HCT116 (cell line): ENCODE measurements at regions not wholly inside any gene's neighbourhood (a gene's known extent, or its start where the extent isn't known, plus 50 kb on each side); places are given as distances from the start of the nearest gene placed in this dataset.

ENCODE experiments used
- EZH2 ChIP-seq: fragments of 200-600 bp; sonication (generic); IDR thresholded peaks from 2 replicates; pipeline ENCODE4 v1.6.1; 2017; ENCODE audit warnings: antibody characterized with exemption, mixed run types
- EZH2phosphoT487 ChIP-seq: fragments of 200-600 bp; IDR thresholded peaks from 2 replicates; pipeline ENCODE4 v1.6.1; 2018; ENCODE audit warnings: antibody characterized with exemption, borderline replicate concordance
- JUND ChIP-seq: IDR thresholded peaks from 2 replicates; pipeline ENCODE4 v1.6.1; 2012
- MAX ChIP-seq: IDR thresholded peaks from 2 replicates; pipeline ENCODE4 v1.6.1; 2012
- POLR2AphosphoS5 ChIP-seq: IDR thresholded peaks from 2 replicates; pipeline ENCODE4 v1.6.1; 2011; ENCODE audit warnings: mild to moderate bottlenecking, low read depth, low read length, moderate library complexity
- TF ChIP-seq, protein P1 (sequence below), 3 experiments: fragments of 200-600 bp in 1 of 3; sonication (generic) in 1 of 3; IDR thresholded peaks in 2 of 3; conservative IDR thresholded peaks in 1 of 3; 2 replicates each; pipeline ENCODE4 v1.5.1; 2012 to 2017; ENCODE audit warnings: low read depth in 2 of 3, low read length in 2 of 3, antibody characterized with exemption in 1 of 3, borderline replicate concordance in 1 of 3, control low read depth in 1 of 3, mild to moderate bottlenecking in 1 of 3, mixed read lengths in 1 of 3, mixed run types in 1 of 3, moderate library complexity in 1 of 3; ENCODE audit not compliant: insufficient read depth in 1 of 3
- TF ChIP-seq, protein P2 (sequence below): IDR thresholded peaks from 2 replicates; pipeline ENCODE4 v1.6.1; 2012

DNA sequence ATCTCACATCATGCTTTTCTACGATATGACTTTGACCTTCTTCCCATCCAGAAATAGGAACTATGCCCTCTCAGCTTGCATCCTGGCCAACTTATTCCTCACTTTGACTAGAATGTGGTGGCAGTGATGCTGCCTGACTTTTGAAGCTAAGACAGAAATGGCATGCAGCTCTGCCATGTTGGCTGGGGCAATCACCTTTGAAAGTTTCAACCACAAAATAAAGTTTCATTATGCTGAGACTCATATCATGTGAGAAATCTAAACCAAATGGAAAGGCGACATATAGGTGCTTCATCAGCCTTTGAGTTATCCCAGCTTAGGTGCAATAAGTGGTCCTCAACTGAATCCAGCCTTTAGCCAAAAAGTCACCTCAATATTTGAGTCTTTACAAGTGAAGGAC lies 370.0 kb upstream of the CHRM3 start:
- TF ChIP-seq POLR2AphosphoS5 (no peak), EZH2 (no peak), JUND (no peak), EZH2phosphoT487 (no peak), MAX (no peak)
- TF ChIP-seq, protein P1, sequence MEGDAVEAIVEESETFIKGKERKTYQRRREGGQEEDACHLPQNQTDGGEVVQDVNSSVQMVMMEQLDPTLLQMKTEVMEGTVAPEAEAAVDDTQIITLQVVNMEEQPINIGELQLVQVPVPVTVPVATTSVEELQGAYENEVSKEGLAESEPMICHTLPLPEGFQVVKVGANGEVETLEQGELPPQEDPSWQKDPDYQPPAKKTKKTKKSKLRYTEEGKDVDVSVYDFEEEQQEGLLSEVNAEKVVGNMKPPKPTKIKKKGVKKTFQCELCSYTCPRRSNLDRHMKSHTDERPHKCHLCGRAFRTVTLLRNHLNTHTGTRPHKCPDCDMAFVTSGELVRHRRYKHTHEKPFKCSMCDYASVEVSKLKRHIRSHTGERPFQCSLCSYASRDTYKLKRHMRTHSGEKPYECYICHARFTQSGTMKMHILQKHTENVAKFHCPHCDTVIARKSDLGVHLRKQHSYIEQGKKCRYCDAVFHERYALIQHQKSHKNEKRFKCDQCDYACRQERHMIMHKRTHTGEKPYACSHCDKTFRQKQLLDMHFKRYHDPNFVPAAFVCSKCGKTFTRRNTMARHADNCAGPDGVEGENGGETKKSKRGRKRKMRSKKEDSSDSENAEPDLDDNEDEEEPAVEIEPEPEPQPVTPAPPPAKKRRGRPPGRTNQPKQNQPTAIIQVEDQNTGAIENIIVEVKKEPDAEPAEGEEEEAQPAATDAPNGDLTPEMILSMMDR (IDR thresholded peaks at IDR 0.05 in 2 of 3, conservative IDR thresholded peaks at IDR 0.05 in 1 of 3; ENCODE audit: borderline replicate concordance in 1 of 3, insufficient read depth in 1 of 3, low read depth in 2 of 3, low read length in 2 of 3), result no peak
- TF ChIP-seq, protein P2, sequence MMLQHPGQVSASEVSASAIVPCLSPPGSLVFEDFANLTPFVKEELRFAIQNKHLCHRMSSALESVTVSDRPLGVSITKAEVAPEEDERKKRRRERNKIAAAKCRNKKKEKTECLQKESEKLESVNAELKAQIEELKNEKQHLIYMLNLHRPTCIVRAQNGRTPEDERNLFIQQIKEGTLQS, result no peak
